ENCODE measurements at regions not wholly inside any gene's neighbourhood (a gene's known extent, or its start where the extent isn't known, plus 50 kb on each side); places are given as distances from the start of the nearest gene placed in this dataset.

- TF ChIP-seq FOS (IDR thresholded peaks at IDR 0.05; ENCODE audit: low read depth, low read length) = no peak
- TF ChIP-seq RCOR1 (IDR thresholded peaks at IDR 0.05; ENCODE audit: insufficient replicate concordance, low read length) = no peak
- TF ChIP-seq MXI1 (IDR thresholded peaks at IDR 0.05; ENCODE audit: borderline replicate concordance, low read depth, low read length) = no peak
- TF ChIP-seq, protein P1, sequence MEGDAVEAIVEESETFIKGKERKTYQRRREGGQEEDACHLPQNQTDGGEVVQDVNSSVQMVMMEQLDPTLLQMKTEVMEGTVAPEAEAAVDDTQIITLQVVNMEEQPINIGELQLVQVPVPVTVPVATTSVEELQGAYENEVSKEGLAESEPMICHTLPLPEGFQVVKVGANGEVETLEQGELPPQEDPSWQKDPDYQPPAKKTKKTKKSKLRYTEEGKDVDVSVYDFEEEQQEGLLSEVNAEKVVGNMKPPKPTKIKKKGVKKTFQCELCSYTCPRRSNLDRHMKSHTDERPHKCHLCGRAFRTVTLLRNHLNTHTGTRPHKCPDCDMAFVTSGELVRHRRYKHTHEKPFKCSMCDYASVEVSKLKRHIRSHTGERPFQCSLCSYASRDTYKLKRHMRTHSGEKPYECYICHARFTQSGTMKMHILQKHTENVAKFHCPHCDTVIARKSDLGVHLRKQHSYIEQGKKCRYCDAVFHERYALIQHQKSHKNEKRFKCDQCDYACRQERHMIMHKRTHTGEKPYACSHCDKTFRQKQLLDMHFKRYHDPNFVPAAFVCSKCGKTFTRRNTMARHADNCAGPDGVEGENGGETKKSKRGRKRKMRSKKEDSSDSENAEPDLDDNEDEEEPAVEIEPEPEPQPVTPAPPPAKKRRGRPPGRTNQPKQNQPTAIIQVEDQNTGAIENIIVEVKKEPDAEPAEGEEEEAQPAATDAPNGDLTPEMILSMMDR (conservative IDR thresholded peaks at IDR 0.05; ENCODE audit: low read depth, low read length) = no peak
Measured at GRCh38 chr21:15496911-15497310, 232.9 kb upstream of the USP25 start.

Measured in IMR-90 (cell line).